Fibroblast of skin of right biceps (primary cell): ENCODE measurements at regions not wholly inside any gene's neighbourhood (a gene's known extent, or its start where the extent isn't known, plus 50 kb on each side); places are given as distances from the start of the nearest gene placed in this dataset.
A peak's percentile ranks its signal among the peaks of the same experiment; 100 is the strongest.

Experiments
- DNase-seq: peaks from one replicate; pipeline ENCODE4 v3.0.0-alpha.2; 2013

DNA sequence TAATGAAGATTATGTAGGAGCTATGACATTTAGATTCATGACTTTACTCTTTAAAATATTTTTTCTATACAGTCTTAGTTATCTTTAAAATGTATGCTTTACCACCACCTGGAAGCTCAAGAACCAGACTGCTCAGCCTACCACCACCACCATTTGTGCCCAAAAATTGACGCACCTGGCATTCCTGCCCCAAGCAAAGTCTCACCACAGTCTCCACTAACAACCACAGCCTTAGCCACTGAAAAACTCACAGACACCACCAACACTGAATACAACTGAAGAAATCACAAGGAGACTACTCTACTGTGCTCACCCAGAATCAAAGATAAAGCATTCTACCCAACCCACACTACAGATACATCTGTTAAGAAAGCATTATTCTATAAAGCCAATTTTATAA lies 201.9 kb upstream of the PDE10A start:
- DNase-seq, result no peak

DNA sequence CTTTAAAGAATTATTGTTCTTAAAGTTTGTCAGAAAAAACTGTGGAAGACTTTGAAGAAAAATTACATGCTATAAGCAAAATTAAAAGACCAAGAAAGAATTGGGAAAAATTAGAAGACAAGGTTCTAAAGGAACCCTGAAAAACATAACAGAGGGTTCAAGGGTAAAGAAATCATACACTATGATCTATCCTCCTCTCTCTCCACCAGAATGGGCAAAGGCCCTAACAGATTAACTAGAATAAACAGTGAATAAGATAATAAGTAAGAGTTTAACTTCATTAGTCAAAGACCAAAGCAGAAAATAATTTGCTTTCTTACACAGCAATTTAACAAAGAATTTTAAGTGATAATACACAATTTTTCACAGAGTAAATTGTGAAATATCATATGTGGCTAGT lies 201.2 kb upstream of the PDE10A start:
- DNase-seq, result no peak

DNA sequence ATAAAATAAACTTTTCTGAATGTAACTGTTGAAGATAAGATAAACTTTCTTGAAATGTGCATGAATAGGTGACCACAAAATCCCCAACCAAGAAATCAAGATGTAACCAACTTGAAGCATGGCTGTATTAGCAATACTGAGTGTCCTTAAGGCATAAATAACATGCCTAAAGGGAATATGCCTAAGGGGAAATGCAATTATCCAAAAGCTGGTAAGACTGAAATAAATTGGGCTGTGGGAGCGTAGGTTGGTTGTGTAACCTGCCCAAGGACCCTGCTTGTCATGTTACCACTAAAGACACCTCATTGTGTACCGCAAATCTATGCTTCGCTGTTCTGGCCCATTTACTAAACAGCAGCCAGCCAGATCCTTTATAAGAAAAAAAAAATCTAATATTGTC lies 200.8 kb upstream of the PDE10A start:
- DNase-seq, result no peak

GRCh38 chr6:165862813-165863212 lies 199.8 kb upstream of the PDE10A start:
- DNase-seq, result no peak

GRCh38 chr6:165861226-165861625 lies 198.2 kb upstream of the PDE10A start:
- DNase-seq, result no peak

DNA sequence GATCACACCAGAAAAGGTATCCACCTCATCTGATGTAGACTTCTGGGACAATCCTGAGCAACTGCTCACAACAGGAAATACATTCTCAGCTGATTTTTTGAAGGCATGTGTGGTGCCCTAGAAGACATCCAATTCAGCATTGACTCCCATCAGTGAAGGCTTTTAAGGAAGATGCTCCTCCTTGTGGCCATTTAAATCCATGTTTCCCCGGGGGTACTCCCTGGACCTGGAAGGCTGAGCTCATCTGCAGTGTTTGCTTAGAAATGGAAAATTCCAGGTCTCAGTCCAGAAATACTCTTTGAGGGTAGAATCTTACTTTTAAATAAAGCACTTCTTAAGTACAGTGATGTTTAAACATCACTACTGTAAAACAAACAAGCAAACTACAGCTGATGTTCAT lies 195.5 kb upstream of the PDE10A start:
- no peak for DNase-seq

DNA sequence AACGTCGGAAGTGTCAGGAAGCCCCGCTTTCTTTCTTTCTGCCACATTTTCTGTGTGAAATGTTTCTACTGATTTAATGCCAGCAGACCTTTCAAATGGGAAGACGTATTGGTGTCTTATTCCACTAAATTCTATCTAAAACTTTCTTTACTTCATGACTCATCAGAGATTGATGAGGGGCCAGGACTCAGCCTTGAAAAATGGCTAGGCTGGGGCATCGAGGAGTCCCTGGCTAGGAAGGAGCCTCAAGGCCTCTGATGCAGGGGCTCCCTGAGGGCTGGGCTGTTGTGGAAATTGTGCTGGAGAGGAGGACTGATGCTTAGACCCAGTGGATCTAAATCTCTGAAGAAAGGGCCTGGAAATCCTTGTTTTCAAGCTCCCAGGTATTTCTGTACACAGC lies 192.8 kb upstream of the PDE10A start:
- DNase-seq, result no peak

GRCh38 chr6:165854863-165855593 lies 192.0 kb upstream of the PDE10A start:
- no peak for DNase-seq

DNA sequence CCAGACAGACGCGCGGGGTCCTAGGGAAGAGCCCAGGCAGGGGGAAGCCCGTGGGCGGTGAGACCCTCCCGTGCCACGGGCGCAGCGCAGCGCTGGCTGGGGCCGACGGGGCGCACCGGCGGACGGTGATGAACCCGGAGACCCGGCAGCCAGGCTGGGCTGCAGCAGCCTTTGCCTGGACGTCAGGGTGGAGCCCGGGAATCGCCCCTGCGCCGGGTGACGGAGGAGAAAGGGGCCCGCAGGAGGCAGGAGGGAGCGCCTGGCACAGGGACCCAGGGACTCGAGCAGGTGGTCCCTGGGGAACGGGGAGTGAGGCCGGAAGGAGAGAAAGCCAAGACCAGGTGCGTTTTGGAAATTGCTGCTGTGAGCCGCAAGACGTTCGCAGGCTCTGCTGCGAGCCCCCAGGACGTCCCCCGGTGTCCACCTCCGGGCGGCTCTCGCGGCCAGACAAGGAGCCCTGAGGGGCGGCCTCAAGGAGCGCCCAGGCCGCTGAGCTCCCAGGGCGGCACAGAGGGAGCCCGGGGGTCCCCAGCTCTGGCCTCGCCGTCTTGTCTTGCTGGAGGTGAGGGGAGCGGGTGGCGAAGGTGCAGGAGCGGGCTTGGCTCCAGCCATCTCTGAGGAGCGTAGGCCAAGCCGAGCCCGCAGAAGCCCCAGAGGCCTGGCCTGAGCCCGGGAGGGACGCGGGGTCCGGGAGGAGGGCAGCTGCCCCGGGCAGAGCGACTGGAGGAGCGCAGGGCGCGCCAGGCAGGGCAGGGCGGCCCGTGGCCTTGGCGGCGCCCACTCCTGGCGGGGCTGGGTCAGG lies 191.2 kb upstream of the PDE10A start:
- no peak for DNase-seq

DNA sequence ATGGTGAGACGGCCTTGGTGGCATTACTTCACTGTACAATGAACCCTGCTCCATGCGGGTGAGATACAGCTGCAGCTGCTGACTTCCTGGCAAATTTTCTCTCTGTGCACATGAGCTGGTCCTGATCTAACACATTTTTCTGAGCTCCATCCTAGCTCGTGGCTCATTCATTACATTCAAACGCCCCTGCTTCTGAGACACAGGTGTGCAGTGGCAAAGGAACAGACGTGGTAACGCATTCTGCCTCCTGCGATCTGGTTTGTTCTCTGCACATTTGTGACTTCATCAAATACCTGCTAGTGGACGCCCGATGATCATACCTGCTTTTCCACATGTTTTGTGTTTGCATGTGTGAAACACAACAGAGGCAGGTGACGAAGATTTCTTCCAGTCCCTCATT lies 189.6 kb upstream of the PDE10A start:
- no peak for DNase-seq

GRCh38 chr6:165850434-165851019 lies 187.5 kb upstream of the PDE10A start:
- peak; percentile 42 for DNase-seq

DNA sequence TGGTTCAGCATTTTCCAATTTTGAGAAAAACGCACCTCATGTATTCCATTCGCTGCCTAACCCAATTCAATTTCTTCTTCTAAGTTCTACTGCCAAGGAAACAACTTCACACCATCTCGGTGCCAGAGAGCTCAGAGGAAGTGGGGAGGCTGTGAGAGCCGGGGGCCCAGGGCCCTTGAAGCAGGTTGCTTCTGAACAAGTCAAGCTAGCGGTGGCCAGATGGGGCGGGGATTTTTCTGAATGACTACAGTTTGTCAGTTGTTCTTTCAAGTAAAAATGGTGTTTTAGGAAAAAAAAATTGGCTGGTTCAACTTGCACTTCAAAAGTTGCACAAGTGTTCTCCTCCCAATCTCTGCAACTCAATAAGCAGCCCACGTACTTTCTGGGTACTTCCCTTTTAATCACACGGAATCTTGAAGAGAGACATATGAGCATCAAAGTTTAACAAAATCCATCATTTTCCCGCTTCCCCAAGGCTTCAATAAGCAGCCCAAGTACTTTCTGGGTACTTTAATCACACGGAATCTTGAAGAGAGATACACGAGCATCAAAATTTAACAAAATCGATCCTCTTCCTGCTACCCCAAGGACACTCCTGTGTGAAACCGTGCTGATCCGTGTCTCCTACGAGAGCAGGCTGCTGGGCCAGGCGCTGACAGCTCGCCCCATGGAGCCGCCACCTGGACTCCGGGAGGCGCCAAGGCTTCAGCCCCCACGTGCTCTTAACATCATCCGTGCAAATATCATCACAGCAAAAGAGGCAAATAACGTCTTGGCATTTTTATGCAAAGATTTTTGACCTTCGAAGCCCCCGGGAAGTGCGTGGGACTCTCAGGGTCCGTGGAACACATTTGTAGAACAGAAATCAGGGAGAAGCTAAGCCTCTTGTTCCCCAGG lies 186.7 kb upstream of the PDE10A start:
- no peak for DNase-seq

- no peak for DNase-seq
Measured at GRCh38 chr6:165848086-165848426, 185.0 kb upstream of the PDE10A start.

GRCh38 chr6:165847407-165848085 lies 184.5 kb upstream of the PDE10A start:
- peak; percentile 18 for DNase-seq

DNA sequence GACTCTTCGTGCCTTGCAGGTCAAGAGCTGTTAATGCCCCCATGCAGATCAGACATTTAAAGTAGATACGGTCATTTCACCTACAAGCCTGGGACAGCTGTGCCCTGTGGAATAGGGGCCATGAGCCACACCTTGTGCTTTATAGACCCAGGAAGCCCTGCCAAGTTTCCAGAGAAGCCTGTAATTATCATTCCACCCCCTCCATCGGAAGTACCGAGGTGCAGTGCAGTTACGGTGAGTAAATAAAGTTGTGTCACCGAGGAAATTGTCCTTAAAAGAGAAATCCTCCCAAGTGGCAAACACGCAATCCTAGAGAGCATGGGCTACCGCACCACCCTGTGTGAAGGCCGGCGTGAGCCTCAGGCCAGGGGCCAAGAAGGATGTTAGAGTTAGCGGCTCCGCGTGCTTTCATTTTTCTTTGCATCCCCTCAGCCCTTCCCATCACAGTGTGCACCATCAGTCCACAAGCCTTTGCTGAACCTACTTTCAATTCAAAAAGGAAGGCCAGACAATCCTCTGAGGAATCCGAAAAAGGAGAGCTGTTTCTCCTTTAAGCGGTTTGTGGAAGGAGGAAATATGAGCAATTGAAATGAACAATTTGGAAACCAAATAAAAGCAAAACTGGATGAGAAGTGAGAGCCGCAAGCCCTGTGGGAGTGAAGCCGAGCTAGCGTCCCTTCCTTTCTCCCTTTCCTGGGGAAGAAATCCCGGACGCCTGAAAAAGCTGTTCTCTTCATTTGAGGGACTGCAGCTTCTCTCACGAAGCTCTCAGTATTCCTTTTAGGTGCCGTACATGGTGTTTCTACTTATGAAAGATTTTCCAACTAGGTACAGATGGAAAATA lies 183.3 kb upstream of the PDE10A start:
- DNase-seq, result no peak

GRCh38 chr6:165845493-165845892 lies 182.5 kb upstream of the PDE10A start:
- peak; percentile 16 for DNase-seq

GRCh38 chr6:165844801-165845364 lies 181.8 kb upstream of the PDE10A start:
- DNase-seq, result no peak

GRCh38 chr6:165844232-165844631 lies 181.2 kb upstream of the PDE10A start:
- DNase-seq, result no peak

- DNase-seq, result no peak
Measured at GRCh38 chr6:165843568-165844113, 180.6 kb upstream of the PDE10A start.

DNA sequence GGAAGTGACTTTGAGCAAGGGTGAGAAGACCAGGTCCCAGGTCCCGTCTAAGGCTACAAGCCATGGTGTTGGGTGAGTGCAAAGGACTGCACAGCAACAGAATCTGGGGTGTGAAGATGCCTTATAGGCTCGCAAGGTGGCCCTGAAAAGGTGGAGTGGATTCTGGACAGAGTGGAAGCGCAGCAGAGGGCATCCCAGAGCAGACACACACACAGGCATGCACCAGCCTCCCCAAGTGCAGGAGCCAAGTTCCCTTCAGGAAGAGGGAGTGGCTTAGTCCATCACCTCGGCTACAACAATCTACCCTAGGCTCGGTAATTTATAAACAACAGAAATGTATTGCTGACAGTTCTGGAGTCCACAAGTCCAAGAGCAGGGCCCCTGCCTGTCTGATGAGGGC lies 180.1 kb upstream of the PDE10A start:
- no peak for DNase-seq
